ENCODE measurements at regions not wholly inside any gene's neighbourhood (a gene's known extent, or its start where the extent isn't known, plus 50 kb on each side); places are given as distances from the start of the nearest gene placed in this dataset.
A peak's percentile ranks its signal among the peaks of the same experiment; 100 is the strongest.
"Not testable (repeated sequence)": the region's sequence is repeated elsewhere in the genome, so short reads cannot be mapped to it uniquely, and the experiment has no call there.

DNA sequence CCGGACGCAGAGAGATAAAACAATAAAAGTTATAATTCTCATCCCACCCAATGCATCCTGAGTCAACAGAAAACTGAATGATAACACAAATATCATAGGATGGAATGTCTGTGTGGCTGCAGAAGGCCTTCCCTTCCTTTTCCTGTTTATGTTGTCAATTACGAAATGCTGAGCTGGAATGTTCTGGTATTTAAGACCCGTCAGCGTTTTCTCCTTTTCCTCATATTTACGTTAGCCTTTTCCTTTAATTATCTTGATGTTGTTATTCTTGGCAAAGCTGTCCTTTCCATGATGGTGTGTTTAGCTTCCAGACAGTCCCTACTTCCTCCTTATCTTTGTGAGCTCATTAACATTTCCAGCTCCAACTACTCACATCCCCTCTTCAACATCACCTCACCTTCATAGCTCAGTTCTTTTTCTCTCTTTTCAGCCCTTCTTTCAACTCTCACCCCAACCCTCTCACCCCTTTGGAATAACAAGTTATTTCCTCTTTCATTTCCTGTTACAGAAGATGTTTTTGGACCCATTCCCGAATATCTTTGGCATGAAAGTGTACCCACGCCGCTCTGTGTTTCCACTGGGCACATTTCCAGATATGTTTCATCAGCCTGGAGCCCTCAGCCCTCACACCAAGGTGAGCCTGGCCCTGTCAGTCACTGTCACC, 221.6 kb downstream of the NR2F1-AS1 start:
- peak; percentile 34 for DNase-seq

DNA sequence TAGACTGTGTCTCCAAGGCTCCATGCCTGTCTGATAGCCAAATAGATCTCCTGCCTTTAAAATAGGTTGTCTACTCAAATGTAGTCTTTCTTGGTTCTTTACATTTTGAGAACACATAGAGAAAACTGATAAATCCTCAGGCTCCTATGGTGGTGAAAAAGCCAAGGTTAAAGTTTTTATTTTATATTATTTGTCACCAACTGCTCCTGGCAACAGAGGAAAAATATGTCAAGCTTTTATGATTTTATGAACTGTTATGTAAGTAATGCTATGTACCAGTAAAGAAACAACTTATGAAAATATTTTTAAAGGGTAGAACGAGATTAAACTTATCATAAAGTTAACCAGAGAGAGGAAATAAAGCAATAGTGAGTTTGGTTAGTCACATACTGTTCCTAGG, 222.8 kb downstream of the NR2F1-AS1 start:
- no peak for DNase-seq

DNA sequence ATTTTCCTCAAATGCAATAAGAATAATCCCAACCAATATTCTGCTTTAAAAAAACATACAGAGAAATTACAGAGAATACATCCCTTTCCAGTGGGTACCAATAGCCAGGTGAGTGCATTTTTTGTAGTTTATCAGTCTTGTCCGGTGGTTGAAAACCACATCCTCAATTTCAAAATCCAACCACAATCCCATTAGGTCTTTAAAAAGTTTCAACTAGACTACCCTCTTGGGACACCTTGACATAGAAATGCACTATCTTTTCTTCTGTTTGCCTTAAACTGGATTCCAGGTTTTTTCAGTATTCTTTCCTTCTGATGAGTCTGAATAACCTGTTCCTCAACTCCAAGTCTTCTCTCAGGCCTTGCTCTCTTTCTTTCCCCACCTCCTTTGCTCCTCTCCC, 223.3 kb downstream of the NR2F1-AS1 start:
- DNase-seq: no peak

DNA sequence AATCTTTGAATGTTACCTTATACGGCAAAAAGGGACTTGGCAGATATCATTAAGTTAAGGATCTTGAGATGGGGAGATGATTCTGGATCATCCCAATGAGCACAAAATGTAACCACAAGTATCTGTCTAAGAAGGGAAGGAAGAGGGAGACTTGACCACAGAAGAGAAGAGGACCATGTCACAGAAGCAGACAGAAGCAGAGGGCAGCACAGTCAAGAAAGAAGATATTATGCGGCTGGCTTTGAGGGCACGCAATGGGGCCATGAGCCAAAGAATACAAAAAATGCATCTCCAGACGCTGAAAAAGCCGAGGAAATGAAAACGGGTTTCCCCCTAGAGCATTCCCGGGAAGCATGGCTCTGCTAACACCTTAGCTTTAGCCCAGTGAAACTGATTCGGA, 225.3 kb downstream of the NR2F1-AS1 start:
- no peak for DNase-seq

DNA sequence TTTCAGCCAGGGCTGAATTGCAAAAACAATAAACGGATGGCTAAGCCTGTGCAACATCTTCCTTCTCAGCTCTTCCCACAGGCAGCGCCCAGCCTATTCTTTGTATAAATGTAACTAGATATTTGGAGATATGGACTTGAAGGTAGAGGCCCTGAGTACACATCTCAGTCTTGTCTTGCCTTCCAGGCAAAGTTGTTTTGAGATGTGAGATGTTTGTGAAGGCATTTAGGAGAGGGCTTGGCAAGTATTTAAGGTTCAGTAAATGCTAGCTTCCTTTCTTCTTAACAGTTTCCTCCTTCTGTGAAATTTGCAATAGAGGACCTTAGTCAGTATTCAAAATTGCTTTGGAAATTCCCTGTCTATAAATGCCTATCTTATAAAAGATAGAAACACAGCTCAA, 228.8 kb downstream of the NR2F1-AS1 start:
- DNase-seq: no peak

DNA sequence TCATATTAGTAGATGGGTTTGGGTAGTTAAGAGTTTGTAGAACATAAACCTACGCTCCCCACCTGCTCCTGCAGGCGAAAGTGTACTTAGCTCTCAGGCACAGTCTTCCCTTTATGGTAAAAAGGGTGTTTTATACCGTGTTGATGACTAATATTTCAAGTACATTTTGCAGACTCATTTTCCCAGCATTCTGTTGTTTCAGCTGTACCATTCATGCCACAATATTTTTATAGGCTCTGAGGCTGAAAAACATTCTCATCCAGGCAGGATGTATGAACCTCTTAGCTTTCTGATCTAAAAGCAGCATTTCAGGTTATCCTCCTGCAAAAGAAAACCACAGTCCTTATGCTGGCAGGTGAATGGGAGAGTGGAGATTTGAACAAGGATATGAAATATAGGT, 231.4 kb downstream of the NR2F1-AS1 start:
- peak; percentile 95 for DNase-seq

DNA sequence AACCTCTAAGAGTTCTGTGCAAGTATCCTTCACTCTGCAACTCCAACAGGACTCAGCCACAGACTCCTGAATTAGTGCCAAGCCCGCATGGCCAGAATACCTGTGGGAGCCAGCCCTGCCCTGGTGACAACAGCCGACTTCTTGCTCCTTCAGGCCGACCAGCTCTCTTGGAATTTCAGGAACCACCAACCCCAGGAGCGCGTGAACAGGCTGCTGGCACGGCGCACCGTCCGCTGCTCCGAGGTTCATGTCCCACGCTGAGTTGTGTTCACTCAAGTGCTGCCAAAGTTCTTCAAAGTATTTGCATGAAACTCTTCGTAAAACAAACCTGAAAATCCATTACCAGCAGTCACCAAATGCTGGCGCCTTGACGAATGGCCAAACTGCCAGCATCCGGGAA, 232.8 kb downstream of the NR2F1-AS1 start:
- no peak for DNase-seq

DNA sequence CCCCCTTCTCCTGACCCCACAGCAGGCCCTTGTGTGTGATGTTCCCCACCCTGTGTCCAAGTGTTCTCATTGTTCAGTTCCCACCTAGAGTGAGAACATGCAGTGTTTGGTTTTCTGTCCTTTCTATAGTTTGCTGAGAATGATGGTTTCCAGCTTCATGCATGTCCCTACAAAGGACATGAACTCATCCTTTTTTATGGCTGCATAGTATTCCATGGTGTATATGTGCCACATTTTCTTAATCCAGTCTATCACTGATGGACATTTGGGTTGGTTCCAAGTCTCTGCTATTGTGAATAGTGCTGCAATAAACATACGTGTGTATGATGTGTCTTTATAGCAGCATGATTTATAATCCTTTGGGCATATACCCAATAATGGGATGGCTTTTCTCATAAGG, 234.2 kb downstream of the NR2F1-AS1 start:
- not testable (repeated sequence) for DNase-seq

DNA sequence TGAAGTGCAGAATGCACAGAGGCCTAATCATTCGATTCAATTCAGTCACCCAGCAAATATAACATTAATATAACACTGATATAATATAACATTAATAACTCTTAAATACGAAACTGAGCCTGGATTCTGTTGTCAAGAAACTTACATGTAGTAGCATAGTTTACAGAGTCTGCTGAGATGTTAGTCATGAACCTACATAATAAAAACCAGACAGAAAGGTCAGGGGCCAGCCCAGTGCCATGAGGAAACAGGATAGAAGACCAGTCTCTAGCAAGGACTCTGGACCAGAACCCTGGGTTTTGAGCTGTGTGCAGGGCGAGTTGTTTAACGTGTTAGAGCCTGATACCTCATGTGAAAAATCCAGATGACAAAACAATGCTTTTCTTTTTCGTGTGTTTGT, 234.7 kb downstream of the NR2F1-AS1 start:
- no peak for DNase-seq

DNA sequence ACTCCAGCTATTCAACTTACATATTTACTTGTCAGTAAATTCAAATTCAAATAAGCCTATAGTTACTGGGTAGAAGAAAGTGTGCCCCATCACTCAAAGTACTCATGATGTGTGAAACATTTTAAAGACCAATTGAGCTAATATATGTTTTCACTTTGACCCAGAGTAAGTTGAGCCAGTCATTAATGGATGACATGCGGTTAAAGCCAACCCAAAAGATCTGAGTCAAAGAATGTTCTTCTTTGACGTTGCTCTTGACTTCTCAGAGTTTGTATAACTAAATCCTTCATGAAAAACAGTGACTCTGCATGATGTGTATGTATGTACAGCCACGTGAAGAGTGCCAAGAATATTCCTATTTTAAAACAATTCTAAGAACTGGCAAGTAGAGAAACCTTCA, 237.4 kb downstream of the NR2F1-AS1 start:
- DNase-seq: no peak

DNA sequence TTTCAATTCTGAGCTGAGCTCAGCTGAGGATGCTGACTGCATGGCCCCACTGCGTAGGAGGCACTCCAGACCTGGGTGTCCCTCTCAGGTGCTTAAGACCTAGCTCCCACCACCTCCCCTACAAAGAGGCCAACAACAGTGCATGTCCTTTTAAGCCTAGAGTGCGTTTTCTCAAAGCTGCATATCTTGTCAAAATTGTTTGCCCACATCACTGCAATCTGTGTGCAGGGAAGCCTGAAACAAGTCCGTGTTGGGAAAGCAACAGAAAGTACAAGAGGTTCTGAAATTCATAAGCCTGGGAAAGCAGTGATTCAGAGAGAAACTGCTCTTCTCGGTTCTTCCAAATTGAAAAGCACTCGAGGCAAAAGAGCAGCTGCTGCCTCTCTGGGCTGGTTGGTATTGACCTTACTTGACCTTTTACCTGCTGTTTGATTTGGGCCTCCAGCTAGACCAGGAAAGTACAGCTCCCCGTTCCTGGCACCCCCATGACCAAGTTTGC, 238.4 kb downstream of the NR2F1-AS1 start:
- peak; percentile 78 for DNase-seq

DNA sequence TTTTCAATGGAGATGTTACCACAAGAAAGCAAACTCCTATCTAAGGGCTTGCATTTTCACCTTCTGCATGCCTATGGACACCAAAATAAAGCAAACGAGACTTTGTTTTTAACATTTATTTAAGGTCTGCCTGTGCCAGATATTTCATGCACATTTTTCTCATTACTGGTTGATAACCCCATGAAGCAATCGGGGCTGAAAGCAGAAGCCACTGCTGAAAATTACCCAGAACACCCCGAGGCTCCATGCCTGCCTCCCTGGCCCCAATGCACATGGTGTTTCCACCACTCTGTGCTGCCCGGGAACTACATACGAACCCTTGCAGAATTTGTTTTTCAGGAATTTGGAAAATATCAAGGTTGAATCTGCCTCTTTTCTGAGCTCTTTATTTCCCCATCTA, 240.1 kb downstream of the NR2F1-AS1 start:
- no peak for DNase-seq

DNA sequence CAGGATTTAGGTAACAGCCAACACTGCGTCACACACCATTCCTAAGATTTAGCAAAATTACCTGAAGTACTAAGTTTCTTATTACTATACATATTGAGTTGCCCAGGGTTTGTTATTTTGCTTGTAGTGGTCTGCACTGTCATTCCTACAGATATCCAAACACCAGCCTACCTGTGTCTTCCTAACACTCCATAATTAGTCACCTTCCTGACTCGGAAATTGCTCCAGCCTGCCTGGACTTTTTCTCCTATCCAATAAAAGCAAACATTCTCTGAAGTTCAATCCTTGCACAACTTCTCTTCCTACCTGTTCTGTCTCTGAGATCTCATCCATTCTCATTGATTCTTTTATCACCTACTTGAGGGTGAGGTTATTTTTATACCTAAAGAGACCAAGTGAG, 243.9 kb downstream of the NR2F1-AS1 start:
- DNase-seq: no peak

DNA sequence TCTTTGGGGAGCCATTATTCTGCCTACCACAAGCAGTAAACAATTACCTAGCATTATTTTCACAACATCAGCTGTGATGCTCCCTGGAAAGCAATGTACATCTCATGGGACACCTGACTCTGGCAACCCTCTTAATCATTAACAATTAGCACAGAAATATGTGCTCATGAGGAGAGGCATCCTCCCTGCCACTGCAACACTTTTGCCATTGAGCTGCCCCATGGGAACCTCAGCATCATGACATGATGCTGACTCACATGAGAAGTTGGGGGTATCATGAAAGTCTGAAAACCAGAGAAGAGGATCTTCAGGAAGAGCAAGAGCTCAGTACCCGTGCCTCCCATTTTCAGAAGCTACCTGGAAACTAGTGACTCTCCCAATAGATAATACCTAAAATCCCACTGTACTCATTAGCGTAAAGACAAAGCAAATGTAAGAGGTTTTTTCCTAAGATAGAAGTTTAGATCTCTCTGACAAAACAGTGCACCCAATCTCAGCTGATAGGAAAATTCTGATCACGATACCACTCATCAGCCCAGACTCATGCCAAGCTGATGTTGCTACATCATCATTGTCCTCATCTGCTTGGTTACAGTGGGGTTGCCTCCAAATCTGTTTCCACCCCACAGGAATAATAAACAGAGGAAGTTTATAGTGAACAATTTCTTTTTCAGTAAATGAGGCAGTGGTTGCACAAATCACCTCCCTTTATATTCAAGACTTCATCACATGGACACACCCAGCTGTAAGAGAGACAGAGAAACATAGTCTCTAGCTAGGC, 244.5 kb downstream of the NR2F1-AS1 start:
- DNase-seq: no peak

DNA sequence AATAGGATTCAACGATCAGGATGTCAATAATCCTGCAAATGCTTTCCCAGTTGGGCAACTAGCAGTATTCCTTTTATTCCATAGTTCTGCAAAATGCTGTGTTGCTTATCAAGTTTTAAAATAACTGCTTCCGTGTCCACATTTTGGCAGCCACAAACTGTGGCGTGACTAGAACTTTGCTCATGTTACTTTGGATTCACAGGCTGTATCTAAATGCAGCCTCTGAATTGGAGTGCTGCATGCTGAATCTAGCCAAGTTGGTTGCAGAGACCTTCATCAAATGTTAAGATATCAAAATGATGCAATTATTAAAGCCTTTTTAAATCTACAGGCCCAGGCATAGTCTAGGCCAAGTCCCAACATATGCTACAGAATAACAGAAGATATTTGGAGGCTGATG, 249.2 kb downstream of the NR2F1-AS1 start:
- DNase-seq: no peak

DNA sequence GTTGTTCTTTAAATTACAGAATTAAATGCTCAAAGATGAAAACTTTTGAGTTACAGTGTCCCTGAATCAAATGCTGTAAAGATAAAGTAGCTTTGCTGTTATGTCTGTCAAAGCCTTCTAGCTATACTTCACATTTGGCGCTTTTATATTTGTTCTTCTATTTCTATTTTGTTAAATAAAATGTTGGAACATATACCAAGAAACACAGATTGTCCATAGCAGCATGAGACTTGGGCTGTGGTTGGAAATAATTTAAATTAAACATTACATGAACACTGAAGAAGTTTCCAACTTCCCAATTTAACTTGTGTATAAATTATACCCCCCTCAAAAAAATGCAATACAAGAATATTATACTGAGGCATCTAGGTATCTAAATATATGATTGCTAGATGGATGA, 249.8 kb downstream of the NR2F1-AS1 start:
- DNase-seq: no peak

DNA sequence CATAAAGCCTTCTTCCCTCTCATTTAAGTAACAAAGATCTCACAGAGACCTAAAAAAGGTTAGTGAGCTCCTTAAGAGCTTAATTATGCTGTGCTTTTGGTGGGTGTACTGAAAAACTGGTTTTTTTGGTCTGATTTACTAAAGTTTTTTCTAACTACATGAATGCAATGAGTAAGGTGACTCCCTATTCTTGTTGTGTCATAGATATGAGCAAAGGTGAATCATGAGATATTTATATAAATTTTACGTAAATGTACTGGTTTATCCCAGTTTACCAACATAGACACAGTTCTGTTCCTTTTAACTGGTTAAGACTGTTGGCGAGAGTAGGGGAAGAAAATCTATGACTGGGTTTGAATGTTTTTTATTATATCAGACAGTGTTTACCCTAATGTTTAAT, 250.5 kb downstream of the NR2F1-AS1 start:
- no peak for DNase-seq

DNA sequence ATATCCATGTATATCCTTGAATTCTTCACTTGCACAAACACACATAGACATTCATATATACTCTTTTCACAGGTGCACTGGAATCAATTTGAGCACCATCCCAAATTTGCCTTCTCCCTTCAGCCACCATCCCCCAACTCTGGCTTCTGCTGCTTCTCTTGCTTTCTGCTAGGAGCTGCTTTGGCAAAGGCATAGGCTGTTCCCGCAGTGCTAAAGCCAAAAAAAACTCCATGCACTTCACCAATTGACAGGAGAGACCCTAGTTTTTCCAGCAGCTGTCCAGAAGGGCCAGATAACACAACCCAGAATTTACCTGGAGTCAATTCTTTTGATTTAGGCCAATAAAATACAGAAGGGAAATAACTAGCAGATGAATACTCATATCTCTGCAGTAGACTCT, 251.3 kb downstream of the NR2F1-AS1 start:
- no peak for DNase-seq

DNA sequence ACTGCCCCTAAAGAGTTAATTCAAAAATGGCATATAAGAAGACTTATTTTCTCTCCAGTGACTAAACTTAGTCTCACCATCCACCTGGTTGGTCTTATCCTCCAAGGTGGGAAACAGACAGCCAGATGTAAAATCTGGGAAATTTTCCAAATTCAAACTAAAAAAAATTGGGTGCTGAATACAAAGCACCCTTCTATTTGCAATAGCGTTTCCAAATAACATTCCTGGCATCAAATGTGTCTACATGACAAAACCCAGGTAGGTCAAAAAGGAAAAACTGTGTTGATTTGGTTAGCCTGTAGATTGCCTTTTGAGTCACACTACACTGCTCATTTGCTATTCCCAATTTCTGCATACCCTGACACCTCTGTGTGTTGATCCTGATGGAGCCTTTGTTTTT, 252.2 kb downstream of the NR2F1-AS1 start:
- DNase-seq: no peak

DNA sequence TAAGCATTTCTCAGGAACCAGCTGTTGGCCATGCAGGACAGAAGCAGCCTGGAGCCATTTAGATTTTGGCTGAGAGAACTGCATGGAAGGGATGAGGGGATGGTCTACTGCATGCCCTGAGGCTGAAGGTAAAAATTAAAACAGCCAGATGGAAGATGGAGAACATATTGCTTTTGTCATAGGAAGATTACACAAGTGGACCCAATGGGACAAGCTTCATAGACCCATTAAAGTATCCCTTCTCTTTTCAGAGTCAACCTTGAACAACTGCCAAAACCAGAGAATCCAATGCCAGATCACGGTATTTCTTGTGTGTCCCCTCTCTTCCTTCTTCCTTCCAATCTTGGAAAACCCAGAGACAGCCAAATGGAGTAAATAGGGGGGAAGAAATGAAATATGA, 253.4 kb downstream of the NR2F1-AS1 start:
- DNase-seq: no peak

DNA sequence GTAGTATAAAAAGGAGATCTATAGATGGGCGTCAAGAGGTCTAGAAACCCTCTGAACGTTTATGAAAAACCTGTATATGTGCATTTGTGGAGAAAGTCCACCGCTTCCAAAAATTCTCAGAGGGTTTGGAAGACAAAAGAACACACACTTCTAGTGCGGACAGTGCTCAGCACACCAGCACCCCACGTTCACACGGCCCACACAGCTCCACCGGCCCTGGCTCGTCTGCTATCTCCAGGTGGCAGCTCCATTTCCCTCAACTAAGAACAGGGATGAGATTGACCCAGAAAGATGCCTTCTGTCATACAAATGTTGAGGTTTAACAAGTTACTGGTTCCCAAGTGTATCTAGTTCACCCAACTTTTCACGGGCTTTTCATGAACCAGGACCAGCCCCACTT, 255.1 kb downstream of the NR2F1-AS1 start:
- DNase-seq: no peak

DNA sequence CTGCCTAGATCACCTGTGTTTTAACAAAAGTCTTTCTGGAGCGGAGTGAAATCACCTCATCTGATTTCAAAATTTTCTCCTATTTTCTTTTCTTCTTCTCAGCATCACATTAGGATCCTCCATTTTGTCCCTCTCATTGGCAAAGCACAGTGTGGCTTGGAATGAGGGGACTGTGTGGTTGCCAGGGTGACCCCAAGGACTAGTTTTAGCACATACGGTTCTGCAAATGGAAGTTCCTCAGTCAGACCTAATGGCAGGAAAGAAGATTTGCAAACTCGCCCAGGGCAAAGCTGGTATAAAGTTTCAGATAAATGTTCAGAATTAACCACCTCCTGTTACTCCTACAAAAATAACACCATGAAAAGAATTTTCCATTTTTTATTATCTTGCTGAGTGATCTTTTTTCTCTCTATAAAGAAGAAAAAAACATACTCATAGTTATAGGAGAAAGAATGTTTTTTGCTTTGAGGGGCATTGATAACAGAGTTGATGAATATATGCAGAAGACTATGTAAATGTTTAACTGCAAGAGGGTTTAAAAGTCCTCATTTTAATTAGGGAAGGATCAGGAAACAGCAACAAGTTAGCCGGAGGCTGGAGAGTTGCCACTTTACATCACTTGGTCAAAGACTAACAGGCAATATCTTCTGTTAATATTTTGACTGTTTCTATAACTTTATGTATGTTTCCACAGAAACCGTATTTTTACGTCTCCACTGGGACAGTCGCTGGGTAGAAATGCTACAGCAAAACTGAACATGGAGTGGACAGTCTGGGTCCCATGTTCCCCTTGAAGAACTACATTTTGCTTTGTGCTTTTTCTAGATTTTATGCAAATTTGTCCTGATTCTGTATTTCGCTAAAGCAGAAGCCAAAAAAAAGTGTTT, 257.8 kb downstream of the NR2F1-AS1 start:
- DNase-seq: no peak

DNA sequence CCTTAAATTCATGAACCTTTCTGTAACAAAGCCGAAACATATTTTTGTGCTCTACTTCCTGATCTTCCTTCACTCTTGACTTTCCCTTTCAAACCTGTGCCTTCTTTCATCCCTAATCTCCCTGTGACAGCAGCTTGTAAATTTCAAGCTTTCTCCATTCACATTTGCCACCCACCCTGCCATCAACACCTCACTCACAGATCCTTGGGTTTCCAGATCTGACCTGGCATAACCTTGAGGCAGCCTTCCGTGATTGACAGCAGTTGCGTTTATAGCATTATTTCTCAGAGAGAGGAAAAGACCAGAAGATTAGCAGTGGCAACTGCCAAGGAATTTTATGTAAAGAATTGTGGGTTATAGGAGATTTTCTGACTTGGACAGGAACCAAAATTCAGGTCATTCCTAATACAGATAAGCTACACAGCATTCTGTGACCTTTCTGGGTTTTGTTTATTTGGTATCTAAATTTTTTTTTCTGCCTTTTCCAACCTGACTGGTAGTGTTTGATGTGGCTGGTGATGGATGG, 260.0 kb downstream of the NR2F1-AS1 start:
- no peak for DNase-seq
